ENCODE measurements at regions not wholly inside any gene's neighbourhood (a gene's known extent, or its start where the extent isn't known, plus 50 kb on each side); places are given as distances from the start of the nearest gene placed in this dataset.

GRCh38 chr9:113741886-113742854 lies 133.9 kb upstream of the ZNF618 start:
- no peak for DNase-seq (ENCODE audit: low spot score)

- no peak for DNase-seq (ENCODE audit: low spot score)
Measured at GRCh38 chr9:113742878-113743277, 133.2 kb upstream of the ZNF618 start.

GRCh38 chr9:113746486-113746885 lies 129.6 kb upstream of the ZNF618 start:
- no peak for DNase-seq (ENCODE audit: low spot score)

- DNase-seq (ENCODE audit: low spot score): no peak
Measured at GRCh38 chr9:113748135-113748534, 128.0 kb upstream of the ZNF618 start.

- DNase-seq (ENCODE audit: low spot score): no peak
Measured at GRCh38 chr9:113753398-113754119, 122.5 kb upstream of the ZNF618 start.

GRCh38 chr9:113754739-113755138 lies 121.4 kb upstream of the ZNF618 start:
- no peak for DNase-seq (ENCODE audit: low spot score)

GRCh38 chr9:113755433-113755832 lies 120.7 kb upstream of the ZNF618 start:
- DNase-seq (ENCODE audit: low spot score): no peak

GRCh38 chr9:113756476-113757192 lies 119.5 kb upstream of the ZNF618 start:
- DNase-seq (ENCODE audit: low spot score): no peak

- no peak for DNase-seq (ENCODE audit: low spot score)
Measured at GRCh38 chr9:113763429-113763828, 112.7 kb upstream of the ZNF618 start.

GRCh38 chr9:113764572-113764971 lies 111.5 kb upstream of the ZNF618 start:
- no peak for DNase-seq (ENCODE audit: low spot score)

- DNase-seq (ENCODE audit: low spot score): no peak
Measured at GRCh38 chr9:113769412-113769811, 106.7 kb upstream of the ZNF618 start.

GRCh38 chr9:113770396-113770795 lies 105.7 kb upstream of the ZNF618 start:
- no peak for DNase-seq (ENCODE audit: low spot score)

- no peak for DNase-seq (ENCODE audit: low spot score)
Measured at GRCh38 chr9:113771199-113771598, 104.9 kb upstream of the ZNF618 start.

GRCh38 chr9:113772121-113772810 lies 103.8 kb upstream of the ZNF618 start:
- DNase-seq (ENCODE audit: low spot score): no peak

GRCh38 chr9:113774963-113775362 lies 101.1 kb upstream of the ZNF618 start:
- no peak for DNase-seq (ENCODE audit: low spot score)

- no peak for DNase-seq (ENCODE audit: low spot score)
Measured at GRCh38 chr9:113775749-113776148, 100.4 kb upstream of the ZNF618 start.

GRCh38 chr9:113776194-113776593 lies 99.9 kb upstream of the ZNF618 start:
- no peak for DNase-seq (ENCODE audit: low spot score)

- DNase-seq (ENCODE audit: low spot score): no peak
Measured at GRCh38 chr9:113781381-113781780, 94.7 kb upstream of the ZNF618 start.

GRCh38 chr9:113781896-113782295 lies 94.2 kb upstream of the ZNF618 start:
- DNase-seq (ENCODE audit: low spot score): no peak

- no peak for DNase-seq (ENCODE audit: low spot score)
Measured at GRCh38 chr9:113783475-113783874, 92.6 kb upstream of the ZNF618 start.

GRCh38 chr9:113785334-113785733 lies 90.8 kb upstream of the ZNF618 start:
- DNase-seq (ENCODE audit: low spot score): no peak

GRCh38 chr9:113786071-113786470 lies 90.0 kb upstream of the ZNF618 start:
- DNase-seq (ENCODE audit: low spot score): no peak

Measured in RKO (cell line).